ENCODE measurements at regions not wholly inside any gene's neighbourhood (a gene's known extent, or its start where the extent isn't known, plus 50 kb on each side); places are given as distances from the start of the nearest gene placed in this dataset.
"Not testable (repeated sequence)": the region's sequence is repeated elsewhere in the genome, so short reads cannot be mapped to it uniquely, and the experiment has no call there.

GRCh38 chr12:131547555-131547954 is 163.3 kb upstream of the SFSWAP start:
- no peak for DNase-seq (ENCODE audit: low read depth, low spot score)
- in situ Hi-C loops (cut with HindIII; ENCODE audit: low pct_unique_long_range_greater_than_20kb, low sequenced_read_pairs) = no loop called here

DNA sequence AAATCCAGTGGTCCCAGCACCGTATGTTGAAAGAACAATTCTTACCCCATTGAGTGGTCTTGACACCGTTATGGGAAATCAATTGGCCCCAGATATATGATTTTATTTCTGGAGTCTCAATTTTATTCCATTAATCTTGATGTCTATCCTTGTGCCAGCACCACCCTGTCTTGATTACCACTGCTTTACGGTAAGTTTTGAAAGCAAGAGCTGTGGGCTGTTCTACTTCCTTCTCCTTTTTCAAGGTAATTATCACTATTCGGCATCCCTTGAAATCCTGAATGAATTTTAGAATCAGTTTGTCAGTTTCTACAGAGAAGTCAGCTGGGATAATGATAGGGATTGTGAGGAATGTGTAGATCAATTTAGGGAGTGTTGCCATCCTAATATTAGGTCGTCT is 160.8 kb upstream of the SFSWAP start:
- no peak for DNase-seq (ENCODE audit: low read depth, low spot score)
- in situ Hi-C loops (cut with HindIII; ENCODE audit: low pct_unique_long_range_greater_than_20kb, low sequenced_read_pairs) = no loop called here

- DNase-seq (ENCODE audit: low read depth, low spot score) = no peak
- in situ Hi-C loops (cut with HindIII; ENCODE audit: low pct_unique_long_range_greater_than_20kb, low sequenced_read_pairs) = no loop called here
Observed at GRCh38 chr12:131551675-131552491, 159.0 kb upstream of the SFSWAP start.

GRCh38 chr12:131552492-131552863 is 158.4 kb upstream of the SFSWAP start:
- DNase-seq (ENCODE audit: low read depth, low spot score) = no peak
- in situ Hi-C loops (cut with HindIII; ENCODE audit: low pct_unique_long_range_greater_than_20kb, low sequenced_read_pairs) = no loop called here

DNA sequence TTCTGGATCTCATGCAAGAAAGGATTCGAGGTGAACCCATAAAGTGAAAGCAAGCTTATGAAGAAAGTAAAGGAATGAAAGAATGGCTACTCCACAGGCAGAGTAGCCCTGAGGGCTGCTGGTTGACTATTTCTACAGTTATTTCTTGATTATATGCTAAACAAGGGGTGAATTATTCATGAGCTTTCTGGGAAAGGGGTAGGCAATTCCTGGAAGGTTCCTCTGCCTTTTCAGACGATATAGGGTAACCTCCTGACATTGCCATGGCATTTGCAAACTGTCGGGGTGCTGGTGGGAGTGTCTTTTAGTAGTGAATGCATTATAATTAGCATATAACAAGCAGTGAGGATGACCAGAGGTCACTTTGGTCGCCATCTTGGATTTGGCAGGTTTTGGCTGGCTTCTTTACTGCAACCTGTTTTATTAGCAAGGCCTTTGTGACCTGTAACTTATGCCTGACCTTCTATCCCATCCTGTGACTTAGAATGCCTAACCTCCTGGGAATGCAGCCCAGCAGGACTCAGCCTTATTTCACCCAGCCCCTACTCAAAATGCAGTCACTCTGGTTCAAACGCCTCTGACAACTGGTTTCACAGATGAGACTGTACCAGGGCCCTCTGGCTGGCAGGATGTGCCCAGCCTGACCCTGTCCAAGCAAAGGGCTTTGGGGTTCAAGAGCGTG is 157.7 kb upstream of the SFSWAP start:
- in situ Hi-C loops (cut with HindIII; ENCODE audit: low pct_unique_long_range_greater_than_20kb, low sequenced_read_pairs) = no loop called here
- no peak for DNase-seq (ENCODE audit: low read depth, low spot score)

DNA sequence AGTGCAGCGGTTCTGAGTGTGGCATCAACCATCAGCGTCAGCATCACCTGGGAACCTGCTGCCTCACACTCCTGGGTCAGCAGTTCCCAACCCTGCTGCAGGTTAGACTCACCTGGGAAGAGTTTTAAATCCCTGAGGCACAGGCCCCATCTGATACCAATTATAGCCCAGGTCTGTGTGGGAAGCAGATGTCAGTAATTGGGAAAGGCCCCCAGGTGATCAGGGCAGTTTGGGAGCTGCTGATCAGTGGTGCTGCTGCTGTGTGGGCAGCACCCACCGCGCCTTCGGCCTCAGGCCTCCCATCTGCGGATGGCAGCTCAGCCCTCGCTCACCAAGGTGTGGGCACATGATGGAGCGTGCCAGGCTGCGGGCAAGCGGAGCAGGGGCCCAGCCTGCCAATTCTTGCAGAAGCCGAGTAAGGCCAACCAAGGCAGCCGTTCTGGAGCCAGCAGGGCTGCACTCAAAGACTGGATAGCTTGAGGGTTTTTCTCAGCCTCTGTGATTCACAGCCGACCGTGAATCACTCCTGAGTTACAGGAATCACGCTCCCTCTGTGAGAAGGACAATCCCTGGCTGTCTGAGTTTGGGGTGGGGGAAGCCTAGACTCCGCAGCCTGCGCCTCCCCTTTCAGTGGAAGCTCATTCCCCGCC is 155.6 kb upstream of the SFSWAP start:
- in situ Hi-C loops (cut with HindIII; ENCODE audit: low pct_unique_long_range_greater_than_20kb, low sequenced_read_pairs) = no loop called here
- DNase-seq (ENCODE audit: low read depth, low spot score) = peak; percentile 10

- in situ Hi-C loops (cut with HindIII; ENCODE audit: low pct_unique_long_range_greater_than_20kb, low sequenced_read_pairs) = no loop called here
- no peak for DNase-seq (ENCODE audit: low read depth, low spot score)
Observed at GRCh38 chr12:131555866-131556265, 155.0 kb upstream of the SFSWAP start.

DNA sequence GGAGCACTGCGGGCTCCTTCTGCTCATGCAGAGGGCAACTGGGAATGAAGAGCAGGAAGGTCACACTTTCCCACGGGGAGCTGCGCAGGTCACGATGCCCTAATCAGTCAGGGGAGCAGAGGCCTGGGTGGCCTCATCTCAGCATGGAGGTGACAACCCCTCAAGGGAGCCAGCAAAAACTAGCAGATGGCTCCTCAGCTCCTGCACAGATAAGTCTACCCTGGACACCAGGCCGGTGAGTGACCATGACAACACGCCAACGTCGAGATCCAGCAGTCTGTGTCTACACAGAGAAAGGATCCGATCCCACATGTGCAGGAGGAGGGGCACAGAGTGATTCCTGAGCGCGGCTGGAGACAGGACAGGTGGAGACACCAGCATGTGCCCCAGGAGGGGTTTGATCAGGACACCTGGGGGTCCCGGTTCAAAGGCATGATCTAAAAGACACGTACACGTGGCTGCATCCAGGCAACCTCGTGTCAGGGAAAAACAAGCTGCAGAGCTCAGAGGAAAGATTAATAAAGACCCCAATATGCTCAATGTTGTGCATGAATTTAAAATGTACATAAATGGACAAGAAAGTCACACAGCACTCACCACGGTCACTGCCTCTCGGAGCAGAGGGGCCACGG is 153.7 kb upstream of the SFSWAP start:
- in situ Hi-C loops (cut with HindIII; ENCODE audit: low pct_unique_long_range_greater_than_20kb, low sequenced_read_pairs) = no loop called here
- no peak for DNase-seq (ENCODE audit: low read depth, low spot score)

- in situ Hi-C loops (cut with HindIII; ENCODE audit: low pct_unique_long_range_greater_than_20kb, low sequenced_read_pairs) = no loop called here
Observed at GRCh38 chr12:131559517-131560516, 151.1 kb upstream of the SFSWAP start.

DNA sequence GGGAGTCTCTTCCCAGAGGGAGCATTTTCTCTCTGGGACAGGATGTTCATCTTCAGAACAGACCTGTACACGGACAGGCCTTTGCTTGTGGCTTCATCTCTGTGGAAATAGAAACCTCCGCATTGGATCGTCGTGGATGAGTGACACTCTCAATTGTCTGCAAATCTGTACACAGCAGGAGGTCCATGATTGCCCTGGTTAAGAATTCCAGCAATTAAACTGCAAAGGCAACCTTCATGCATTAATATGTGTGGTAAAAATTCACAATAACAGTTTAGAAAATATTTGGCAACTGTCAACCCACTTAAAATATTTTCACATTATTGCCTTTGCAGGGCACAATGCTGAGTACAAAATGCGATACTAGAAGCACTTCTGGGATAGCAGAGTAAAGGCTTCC is 149.8 kb upstream of the SFSWAP start:
- in situ Hi-C loops (cut with HindIII; ENCODE audit: low pct_unique_long_range_greater_than_20kb, low sequenced_read_pairs) = no loop called here
- no peak for DNase-seq (ENCODE audit: low read depth, low spot score)

More at GRCh38 chr12:131559517-131560516, 151.1 kb upstream of the SFSWAP start:
- DNase-seq (ENCODE audit: low read depth, low spot score) = peak; percentile 16

- in situ Hi-C loops (cut with HindIII; ENCODE audit: low pct_unique_long_range_greater_than_20kb, low sequenced_read_pairs) = no loop called here
- no peak for DNase-seq (ENCODE audit: low read depth, low spot score)
Observed at GRCh38 chr12:131561891-131562684, 148.8 kb upstream of the SFSWAP start.

- in situ Hi-C loops (cut with HindIII; ENCODE audit: low pct_unique_long_range_greater_than_20kb, low sequenced_read_pairs); DNase-seq (ENCODE audit: low read depth, low spot score): not testable (repeated sequence)
Observed at GRCh38 chr12:131564138-131564727, 146.7 kb upstream of the SFSWAP start.

- DNase-seq (ENCODE audit: low read depth, low spot score) = no peak
- in situ Hi-C loops (cut with HindIII; ENCODE audit: low pct_unique_long_range_greater_than_20kb, low sequenced_read_pairs) = no loop called here
Observed at GRCh38 chr12:131564845-131565244, 146.0 kb upstream of the SFSWAP start.

- no peak for DNase-seq (ENCODE audit: low read depth, low spot score)
- in situ Hi-C loops (cut with HindIII; ENCODE audit: low pct_unique_long_range_greater_than_20kb, low sequenced_read_pairs) = no loop called here
Observed at GRCh38 chr12:131565267-131566015, 145.4 kb upstream of the SFSWAP start.

DNA sequence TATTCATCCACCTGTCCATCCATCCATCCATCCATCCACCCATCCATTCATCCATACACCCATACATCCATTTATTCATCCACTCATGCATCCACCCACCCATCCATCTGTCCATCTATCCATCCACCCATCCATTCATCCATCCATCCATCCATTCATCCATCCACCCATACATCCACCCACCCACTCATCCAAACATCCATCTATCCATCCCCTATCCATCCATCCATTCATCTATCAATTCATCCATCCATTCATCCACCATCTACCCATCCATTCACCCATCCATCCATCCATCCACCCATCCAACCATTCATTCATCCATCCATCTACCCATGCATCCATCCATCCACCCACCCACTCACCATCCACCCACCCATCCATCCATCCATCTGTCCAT is 142.6 kb upstream of the SFSWAP start:
- in situ Hi-C loops (cut with HindIII; ENCODE audit: low pct_unique_long_range_greater_than_20kb, low sequenced_read_pairs) = no loop called here

More for the DNA sequence above, 142.6 kb upstream of the SFSWAP start:
- DNase-seq (ENCODE audit: low read depth, low spot score) = no peak

All from SK-MEL-5 (cell line).